CD4-positive, alpha-beta T cell treated with Interleukin-2 at 100 ng/mL for 4 hours (primary cell): ENCODE measurements at regions not wholly inside any gene's neighbourhood (a gene's known extent, or its start where the extent isn't known, plus 50 kb on each side); places are given as distances from the start of the nearest gene placed in this dataset.
"Not testable (repeated sequence)": the region's sequence is repeated elsewhere in the genome, so short reads cannot be mapped to it uniquely, and the experiment has no call there.

Source experiments
- DNase-seq: peaks from one replicate; pipeline ENCODE4 v3.0.0-alpha.2; 2020; ENCODE audit warnings: low spot score

DNA sequence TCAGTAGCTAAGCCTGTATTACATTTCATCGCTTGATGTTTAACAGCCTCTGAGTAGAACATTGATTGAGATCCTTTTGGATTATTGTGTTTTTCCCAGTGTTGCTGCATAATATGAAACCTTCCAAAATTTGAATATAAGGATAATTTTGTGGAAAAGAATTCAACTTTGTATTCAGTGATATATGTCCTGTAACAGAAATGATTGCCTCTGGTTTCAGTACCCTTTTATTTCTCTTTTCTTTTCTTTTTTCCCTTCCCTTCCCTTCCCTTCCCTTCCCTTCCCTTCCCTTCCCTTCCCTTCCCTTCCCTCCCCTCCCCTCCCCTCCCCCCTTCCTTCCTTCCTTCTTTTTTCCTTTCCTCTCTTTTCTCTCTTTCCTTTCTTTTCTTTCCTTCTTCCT lies 74.6 kb downstream of the UTRN start:
- no peak for DNase-seq

DNA sequence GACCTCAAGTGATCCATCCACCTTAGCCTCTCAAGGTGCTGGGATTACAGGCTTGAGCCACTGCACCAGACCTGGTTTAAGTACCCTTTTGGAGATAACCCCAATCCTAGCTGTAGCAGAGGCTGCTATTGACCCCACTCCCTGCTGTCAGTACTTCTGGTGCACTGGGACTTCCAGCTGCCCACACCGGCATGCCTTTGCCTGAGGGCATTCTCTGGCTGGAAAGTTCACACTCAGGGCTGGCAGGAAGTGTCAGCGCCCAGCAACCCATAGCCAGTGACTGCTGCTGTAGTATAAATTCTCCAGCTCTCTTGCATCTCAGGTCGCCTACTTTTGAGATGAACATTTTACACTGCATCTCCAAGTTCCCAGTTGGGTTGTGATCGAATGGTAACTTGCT lies 75.3 kb downstream of the UTRN start:
- DNase-seq, result no peak

DNA sequence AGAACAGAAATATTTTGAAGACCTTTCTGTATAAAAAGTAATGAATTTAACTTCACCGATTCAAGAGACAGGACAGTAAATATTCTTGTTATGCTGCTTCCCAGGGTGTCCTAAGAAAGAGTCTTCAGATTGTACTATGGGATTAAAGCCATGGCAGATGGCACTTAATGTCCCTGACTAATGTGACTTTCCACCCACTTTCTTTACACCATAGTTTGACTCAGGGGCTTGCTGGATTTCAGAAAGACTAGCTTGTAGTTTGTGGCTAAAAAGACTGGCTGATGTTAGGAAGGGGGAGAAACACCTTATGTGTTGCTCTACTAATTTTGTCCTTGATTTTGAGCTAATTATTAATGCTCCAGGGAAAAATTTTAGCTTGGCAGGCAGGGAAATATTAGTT lies 75.9 kb downstream of the UTRN start:
- DNase-seq, result no peak

DNA sequence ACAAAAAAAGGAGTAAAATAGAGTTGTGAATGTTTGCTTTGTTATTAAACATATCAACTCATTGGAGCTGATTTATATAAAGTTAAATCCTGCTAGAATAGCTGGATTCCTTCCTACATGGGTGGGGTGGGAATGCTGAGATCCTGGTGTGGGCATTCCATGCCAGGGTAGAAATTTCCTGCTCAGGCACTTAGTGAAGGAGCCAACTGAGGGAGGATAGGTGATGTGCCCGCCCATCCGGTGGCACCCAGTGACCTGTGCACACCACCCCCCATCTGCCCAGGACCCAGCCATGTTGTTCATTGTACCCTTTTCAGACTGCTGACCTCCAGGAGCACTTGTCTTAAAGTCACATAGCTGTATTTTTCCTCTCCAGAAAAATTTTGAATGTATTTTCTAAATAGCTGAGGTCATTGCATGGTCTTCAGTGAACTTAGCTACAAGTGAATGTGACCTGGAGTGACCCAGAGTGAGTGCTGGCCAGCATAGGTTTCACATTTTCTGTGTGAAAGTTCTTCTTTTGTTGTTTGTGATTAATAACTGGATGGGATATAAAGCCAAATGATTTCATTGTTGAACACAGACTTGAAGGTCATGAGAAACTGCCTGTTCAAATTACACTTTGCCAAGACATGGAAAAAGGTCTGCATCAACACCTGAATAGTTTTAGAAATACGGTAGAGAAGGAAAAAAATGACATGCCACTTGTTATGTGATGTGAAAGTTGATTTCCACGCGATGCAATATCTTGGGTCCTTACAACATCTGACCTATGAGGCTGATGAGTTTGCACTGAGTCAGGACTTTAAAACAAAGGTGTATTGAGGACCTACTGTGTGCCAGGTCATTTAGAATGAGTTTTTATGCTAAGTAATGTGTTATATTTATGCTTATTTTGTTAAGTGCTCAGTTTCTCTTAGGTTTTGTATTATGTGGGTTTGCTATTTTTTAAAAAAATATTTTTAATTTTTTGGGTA lies 77.2 kb downstream of the UTRN start:
- DNase-seq, result no peak

GRCh38 chr6:144364208-144364720 lies 79.1 kb downstream of the UTRN start:
- no peak for DNase-seq

- no peak for DNase-seq
These were observed 79.6 kb downstream of the UTRN start for GRCh38 chr6:144364782-144365181.

- no peak for DNase-seq
These were observed 80.1 kb downstream of the UTRN start for GRCh38 chr6:144365271-144365670.

DNA sequence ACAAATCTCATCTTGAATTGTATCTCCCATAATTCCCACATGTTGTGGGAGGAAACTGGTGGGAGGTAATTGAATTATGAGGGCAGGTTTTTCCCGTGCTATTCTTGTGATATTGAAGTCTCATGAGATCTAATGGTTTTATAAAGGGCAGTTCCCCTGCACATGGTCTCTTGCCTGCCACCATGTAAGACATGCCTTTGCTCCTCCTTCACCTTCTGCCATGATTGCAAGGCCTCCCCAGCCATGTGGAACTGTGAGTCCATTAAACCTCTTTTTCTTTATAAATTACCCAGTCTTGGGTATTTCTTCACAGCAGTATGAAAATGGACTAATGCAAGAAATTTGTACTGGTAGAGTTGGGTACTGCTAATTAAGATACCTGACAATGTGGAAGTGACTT lies 84.6 kb downstream of the UTRN start:
- DNase-seq, result not testable (repeated sequence)

GRCh38 chr6:144372116-144372515 lies 87.0 kb downstream of the UTRN start:
- DNase-seq, result no peak

DNA sequence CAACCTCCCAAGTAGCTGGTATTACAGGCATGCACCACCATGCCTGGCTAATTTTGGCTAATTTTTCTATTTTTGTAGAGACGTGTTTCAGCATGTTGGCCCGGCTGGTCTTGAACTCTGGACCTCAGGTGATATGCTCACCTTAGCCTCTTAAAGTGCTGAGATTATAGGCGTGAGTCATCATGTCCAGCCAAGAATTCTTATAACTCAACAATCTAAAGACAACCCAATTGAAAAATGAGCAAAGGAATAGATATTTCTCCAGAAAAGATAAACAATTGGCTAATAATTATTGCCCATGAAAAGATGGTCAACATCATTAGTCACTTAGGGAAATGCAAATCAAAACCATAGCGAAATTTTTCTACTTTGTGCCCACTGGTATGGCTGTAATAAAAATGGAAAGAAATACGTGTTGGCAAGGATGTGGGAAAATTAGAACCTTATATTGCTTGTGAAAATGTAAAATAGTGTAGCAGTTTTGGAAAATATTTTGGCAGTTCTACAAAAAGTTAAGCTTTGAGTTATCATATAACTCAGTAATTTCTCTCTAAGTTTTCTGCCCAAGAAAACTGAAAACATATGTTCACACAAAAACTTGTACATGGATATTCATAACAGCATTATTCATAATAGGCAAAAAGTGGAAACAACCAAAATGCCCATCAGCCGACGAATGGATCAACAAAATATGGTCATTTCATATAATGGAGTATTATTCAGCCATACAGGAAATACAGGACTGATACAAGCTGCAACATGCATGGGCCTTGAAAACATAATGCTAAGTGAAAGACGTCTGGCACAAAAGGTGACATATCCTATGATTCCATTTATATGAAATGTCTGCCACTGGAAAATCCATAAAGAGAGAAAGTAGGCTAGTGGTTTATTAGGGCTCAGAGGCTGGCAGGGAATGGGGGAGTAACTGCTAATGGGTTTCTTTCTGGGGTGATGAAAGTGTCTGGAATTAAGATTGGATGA lies 87.8 kb downstream of the UTRN start:
- DNase-seq, result no peak

- not testable (repeated sequence) for DNase-seq
These were observed 89.4 kb downstream of the UTRN start for GRCh38 chr6:144374525-144374924.

GRCh38 chr6:144377586-144378210 lies 92.6 kb downstream of the UTRN start:
- DNase-seq, result no peak

GRCh38 chr6:144378437-144378836 lies 93.3 kb downstream of the UTRN start:
- no peak for DNase-seq

GRCh38 chr6:144379356-144379755 lies 94.2 kb downstream of the UTRN start:
- DNase-seq, result no peak

- DNase-seq, result not testable (repeated sequence)
These were observed 96.4 kb downstream of the UTRN start for GRCh38 chr6:144381499-144381898.

DNA sequence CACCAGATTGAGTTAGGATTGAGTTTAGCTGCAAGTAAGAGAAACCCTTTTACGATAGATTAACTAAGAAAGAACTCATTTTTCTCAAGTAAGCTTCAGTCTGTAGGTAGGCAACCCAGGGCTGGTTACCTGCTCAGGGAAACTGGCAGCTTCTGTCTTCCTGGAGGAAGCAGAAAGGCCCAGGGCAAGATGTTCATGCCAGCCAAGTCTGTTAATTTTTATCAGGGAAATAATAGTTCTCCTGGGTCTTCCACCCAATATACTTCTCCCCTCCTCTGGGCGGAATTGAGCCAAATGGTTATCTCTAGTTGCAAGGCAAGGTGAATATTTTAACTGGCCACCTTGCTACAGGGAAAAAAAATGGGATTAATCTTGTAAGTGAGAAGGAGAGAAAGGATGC lies 98.2 kb downstream of the UTRN start:
- no peak for DNase-seq

- no peak for DNase-seq
These were observed 99.3 kb downstream of the UTRN start for GRCh38 chr6:144384427-144384826.

DNA sequence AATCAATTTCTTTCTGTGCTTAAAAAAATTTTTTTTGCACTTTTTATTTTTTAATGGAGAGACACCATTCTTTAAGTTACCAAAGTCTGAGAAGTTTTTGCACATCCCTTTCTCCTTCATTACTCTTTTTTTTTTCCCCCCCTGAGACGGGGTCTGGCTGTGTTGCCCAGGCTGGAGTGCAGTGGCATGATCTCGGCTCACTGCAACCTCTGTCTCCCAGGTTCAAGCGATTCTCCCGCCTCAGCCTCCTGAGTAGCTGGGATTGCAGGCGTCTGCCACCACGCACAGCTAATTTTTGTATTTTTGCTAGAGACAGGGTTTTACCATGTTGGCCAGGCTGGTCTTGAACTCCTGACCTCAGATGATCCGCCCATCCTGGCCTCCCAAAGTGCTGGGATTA lies 104.3 kb downstream of the UTRN start:
- not testable (repeated sequence) for DNase-seq

GRCh38 chr6:144390202-144390601 lies 105.1 kb downstream of the UTRN start:
- no peak for DNase-seq

GRCh38 chr6:144390886-144391285 lies 105.8 kb downstream of the UTRN start:
- no peak for DNase-seq

GRCh38 chr6:144392536-144392935 lies 107.4 kb downstream of the UTRN start:
- DNase-seq, result no peak

GRCh38 chr6:144394210-144394609 lies 109.1 kb downstream of the UTRN start:
- DNase-seq, result no peak
